Activated naive CD8-positive, alpha-beta T cell treated with anti-CD3 and anti-CD28 coated beads, Interleukin-2, amount 10 ng/mL, durations not matched to agents 7 days and 5 days (primary cell): ENCODE measurements at regions not wholly inside any gene's neighbourhood (a gene's known extent, or its start where the extent isn't known, plus 50 kb on each side); places are given as distances from the start of the nearest gene placed in this dataset.

Experiments used
- ATAC-seq: fragments of 150-1000 bp; cut with Tn5 transposase; one replicate; pipeline ENCODE4 v1.10.0; 2021; ENCODE audit warnings: low read depth, moderate library complexity
- POLR2A ChIA-PET: fragments of 350-600 bp; sonication (Branson Sonifier 250); formaldehyde crosslinking; loops from one replicate; lab custom pipeline; 2021; ENCODE audit warnings: antibody characterized with exemption; lab: Charles Lee
- DNase-seq: peaks from one replicate; pipeline ENCODE4 v3.0.0; 2021
- H3K27ac Mint-ChIP-seq: one replicate; pipeline ENCODE4 v1.8.0; 2022; ENCODE audit warnings: mild to moderate bottlenecking, mixed read lengths
- H3K27me3 Mint-ChIP-seq: one replicate; pipeline ENCODE4 v1.8.0; 2022; ENCODE audit warnings: mild to moderate bottlenecking, moderate library complexity, mixed read lengths
- H3K36me3 Mint-ChIP-seq: one replicate; pipeline ENCODE4 v1.8.0; 2021; ENCODE audit warnings: mild to moderate bottlenecking, mixed read lengths
- H3K4me1 Mint-ChIP-seq: one replicate; pipeline ENCODE4 v1.8.0; 2021; ENCODE audit warnings: mixed read lengths
- H3K4me3 Mint-ChIP-seq: one replicate; pipeline ENCODE4 v1.8.0; 2022; ENCODE audit warnings: mild to moderate bottlenecking, moderate library complexity, mixed read lengths
- H3K9me3 Mint-ChIP-seq: one replicate; pipeline ENCODE4 v1.8.0; 2021; ENCODE audit warnings: mixed read lengths

DNA sequence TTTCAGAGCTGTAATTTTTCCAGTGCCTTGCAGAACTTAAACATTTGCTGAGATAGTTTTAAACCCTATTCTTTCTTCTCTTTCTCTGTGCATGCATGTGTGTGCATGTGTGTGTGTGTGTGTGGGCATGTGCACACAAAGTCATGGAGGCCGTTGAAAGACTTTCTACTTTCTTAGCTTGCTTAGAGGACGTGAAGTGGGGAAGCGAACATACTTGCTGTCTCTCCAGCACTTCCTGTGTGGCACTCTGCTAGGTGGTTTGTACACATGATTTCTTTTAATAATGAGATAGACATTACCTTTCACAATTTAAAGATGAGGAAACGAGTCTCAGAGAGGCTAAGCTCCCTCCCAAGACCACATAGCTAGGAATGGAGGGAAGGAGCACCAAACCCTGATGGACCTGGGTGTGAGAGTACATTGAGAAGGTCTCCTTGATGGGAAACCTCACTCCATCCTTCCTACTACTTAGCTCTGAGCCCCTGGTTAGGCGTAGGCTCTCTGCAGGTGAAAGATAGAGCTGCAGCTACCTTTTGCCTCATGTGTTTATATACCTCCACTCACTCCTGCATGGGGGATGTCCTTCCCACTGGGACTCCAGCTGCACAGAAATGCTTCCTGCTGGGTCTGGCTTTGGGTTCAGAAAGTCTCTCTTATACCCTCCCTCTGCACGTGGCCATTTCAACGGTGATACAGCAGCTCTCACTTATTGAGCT is 101.9 kb upstream of the USP24 start:
- POLR2A ChIA-PET = no interaction called here
- no peak for ATAC-seq
- H3K9me3 Mint-ChIP-seq = no peaks in the 10 kb centered on the region
- no peak overlapping the region for H3K4me3 Mint-ChIP-seq
- no peak overlapping the region for H3K27ac Mint-ChIP-seq
- no peak for DNase-seq
- H3K36me3 Mint-ChIP-seq = no peaks in the 10 kb centered on the region
- peaks cover 6% of the 10 kb centered on the region for H3K4me1 Mint-ChIP-seq
- H3K27me3 Mint-ChIP-seq = no peaks in the 10 kb centered on the region

DNA sequence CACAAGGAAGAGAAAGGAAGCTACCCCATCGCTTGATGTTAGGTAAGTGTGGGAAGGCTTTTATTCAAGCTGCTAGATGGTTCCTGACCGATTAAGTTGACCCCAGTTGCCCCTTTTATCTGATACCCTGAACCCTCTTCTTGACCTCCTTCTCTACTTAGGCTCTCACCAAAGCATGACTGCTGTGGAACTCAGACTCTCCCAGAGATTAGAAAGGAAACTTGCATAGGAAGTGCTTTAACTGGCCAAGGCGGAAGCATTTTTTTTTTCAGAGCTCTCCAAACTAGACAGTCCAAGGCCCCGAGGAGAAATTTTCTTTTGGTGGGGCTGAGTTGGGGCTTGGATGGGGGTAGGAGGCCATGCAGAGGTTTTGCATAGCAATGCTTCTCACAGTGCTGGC is 101.3 kb upstream of the USP24 start:
- Mint-ChIP-seq H3K9me3 (no peaks in the 10 kb centered on the region), H3K27ac (no peak overlapping the region), H3K27me3 (peaks cover 1% of the 10 kb centered on the region), H3K4me3 (no peak overlapping the region), H3K36me3 (no peaks in the 10 kb centered on the region), H3K4me1 (peaks cover 6% of the 10 kb centered on the region)
- ATAC-seq (no peak), DNase-seq (no peak)
- POLR2A ChIA-PET = no interaction called here

DNA sequence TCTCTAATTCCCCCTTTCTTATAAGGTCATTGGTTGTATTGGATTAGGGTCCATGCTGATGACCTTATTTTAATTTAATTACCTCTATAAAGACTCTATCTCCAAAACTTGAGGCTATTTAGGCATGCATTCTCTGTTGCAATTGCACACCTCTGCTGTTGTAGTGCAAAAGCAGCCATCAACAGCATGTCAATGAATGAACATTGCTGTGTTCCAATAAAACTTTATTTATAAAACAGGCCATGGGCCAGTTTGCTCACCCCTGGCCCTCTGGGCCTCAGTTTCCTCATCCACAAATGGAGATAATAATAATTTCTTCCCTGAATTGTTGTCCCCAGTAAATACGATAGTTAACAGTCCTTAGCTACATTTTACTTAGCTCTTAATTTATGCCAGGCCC is 100.4 kb upstream of the USP24 start:
- Mint-ChIP-seq H3K9me3 (no peaks in the 10 kb centered on the region), H3K27me3 (peaks cover 3% of the 10 kb centered on the region), H3K27ac (no peak overlapping the region)

DNA sequence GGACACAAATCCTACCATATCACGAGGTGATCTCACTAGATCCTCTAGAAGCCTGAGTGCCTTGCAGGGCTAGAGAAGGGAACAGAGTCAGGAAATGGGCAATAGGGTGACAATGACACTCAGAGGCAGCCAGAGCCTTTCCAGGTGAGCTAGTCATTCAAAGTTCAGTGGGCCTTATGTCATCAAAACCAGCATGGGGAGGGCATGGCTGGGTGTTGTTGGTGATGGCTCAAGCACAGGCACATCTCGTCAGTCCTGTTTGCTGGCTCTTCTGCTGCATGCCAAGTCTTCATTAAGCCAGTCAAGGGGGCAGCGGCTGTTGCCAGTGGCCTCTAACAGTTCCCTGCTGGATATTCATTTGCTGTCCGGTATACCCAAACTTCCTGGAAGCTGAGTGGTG is 99.6 kb upstream of the USP24 start:
- POLR2A ChIA-PET = no interaction called here
- ATAC-seq (no peak), DNase-seq (no peak)
- no peak overlapping the region for H3K27ac Mint-ChIP-seq
- H3K36me3 Mint-ChIP-seq = no peaks in the 10 kb centered on the region
- peaks cover 6% of the 10 kb centered on the region for H3K4me1 Mint-ChIP-seq
- no peak overlapping the region for H3K4me3 Mint-ChIP-seq
- H3K27me3 Mint-ChIP-seq = peaks cover 3% of the 10 kb centered on the region
- H3K9me3 Mint-ChIP-seq = no peaks in the 10 kb centered on the region

More for the DNA sequence above, 100.4 kb upstream of the USP24 start:
- no peaks in the 10 kb centered on the region for H3K36me3 Mint-ChIP-seq
- no peak for ATAC-seq
- DNase-seq = no peak
- POLR2A ChIA-PET = no interaction called here
- H3K4me1 Mint-ChIP-seq = peaks cover 6% of the 10 kb centered on the region
- no peak overlapping the region for H3K4me3 Mint-ChIP-seq

DNA sequence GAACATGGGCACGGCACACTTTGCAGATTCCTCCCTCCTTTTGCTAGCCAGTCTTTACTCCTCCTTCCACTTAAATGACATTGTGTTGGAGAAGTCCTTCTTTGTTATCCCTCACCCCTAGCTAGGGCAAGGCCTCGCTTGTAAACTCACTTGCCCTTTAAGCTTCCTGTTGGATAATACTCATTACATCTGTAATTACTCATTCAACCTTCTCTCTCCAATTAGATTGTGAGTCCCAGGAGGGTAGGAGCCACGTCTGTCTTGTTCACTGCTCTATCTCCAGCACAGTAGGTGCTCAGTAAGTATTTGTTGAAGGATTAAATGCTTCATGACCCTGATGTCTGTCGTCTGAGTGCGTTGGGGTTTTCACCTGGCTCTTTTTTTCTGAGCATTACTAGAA is 98.7 kb upstream of the USP24 start:
- H3K27ac Mint-ChIP-seq = no peak overlapping the region
- POLR2A ChIA-PET = no interaction called here
- no peak for DNase-seq
- ATAC-seq = no peak
- no peaks in the 10 kb centered on the region for H3K9me3 Mint-ChIP-seq
- peaks cover 6% of the 10 kb centered on the region for H3K4me1 Mint-ChIP-seq
- H3K36me3 Mint-ChIP-seq = no peaks in the 10 kb centered on the region
- H3K27me3 Mint-ChIP-seq = peaks cover 3% of the 10 kb centered on the region
- H3K4me3 Mint-ChIP-seq = no peak overlapping the region

DNA sequence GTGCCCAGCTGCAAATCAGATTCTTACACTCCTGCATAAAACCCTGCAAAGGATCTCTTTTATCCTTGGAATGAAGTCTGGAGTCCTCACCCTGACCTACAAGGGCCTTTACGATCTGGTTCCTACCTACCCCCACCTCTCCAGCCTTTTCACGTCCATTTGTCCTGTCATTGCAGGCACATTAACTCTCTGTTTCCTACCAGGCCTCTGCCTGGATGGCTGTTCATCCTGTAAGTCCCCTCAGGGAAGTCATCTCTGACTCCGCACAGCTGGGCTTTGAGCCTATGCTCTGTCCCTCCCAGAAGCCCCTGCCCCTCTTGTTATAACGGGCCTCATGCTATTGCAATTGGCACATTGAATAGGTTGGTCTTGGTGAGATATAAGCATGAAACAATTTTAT is 96.8 kb upstream of the USP24 start:
- no peaks in the 10 kb centered on the region for H3K36me3 Mint-ChIP-seq
- ATAC-seq (no peak), DNase-seq (no peak)
- POLR2A ChIA-PET = no interaction called here
- H3K4me3 Mint-ChIP-seq = no peak overlapping the region
- peaks cover 2% of the 10 kb centered on the region for H3K4me1 Mint-ChIP-seq
- no peaks in the 10 kb centered on the region for H3K9me3 Mint-ChIP-seq
- peaks cover 14% of the 10 kb centered on the region for H3K27me3 Mint-ChIP-seq
- no peak overlapping the region for H3K27ac Mint-ChIP-seq

DNA sequence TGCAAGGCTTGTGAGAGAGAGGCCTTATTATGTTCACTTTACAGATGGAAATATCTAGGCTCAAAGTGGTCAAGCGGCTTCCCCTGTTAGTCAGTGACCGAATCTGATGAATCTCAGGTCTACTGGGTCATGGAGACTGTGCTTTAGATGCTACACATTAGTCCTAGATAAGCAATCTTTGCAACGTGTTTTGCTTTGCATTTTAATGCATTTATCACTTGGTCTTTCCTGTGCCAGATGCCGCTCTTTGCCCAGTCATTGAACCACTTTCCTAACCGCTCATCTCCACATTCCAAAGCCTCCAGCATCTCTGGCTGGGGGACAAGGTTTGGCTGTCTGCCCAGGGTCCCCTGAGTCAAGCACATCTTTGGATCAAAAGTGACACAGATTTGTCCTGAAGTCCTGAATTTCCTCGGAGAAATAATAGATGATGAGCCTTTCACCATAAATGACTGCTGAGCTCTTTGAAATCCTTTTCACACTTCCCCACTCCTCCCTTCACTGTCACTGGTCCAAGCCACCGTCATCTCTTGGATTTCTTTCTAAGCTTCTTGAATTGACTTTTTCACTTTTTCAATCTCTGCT is 96.0 kb upstream of the USP24 start:
- DNase-seq (no peak), ATAC-seq (no peak)
- Mint-ChIP-seq H3K27ac (no peak overlapping the region), H3K9me3 (no peaks in the 10 kb centered on the region), H3K27me3 (peaks cover 22% of the 10 kb centered on the region), H3K36me3 (no peaks in the 10 kb centered on the region), H3K4me1 (no peaks in the 10 kb centered on the region), H3K4me3 (no peak overlapping the region)
- POLR2A ChIA-PET = no interaction called here

DNA sequence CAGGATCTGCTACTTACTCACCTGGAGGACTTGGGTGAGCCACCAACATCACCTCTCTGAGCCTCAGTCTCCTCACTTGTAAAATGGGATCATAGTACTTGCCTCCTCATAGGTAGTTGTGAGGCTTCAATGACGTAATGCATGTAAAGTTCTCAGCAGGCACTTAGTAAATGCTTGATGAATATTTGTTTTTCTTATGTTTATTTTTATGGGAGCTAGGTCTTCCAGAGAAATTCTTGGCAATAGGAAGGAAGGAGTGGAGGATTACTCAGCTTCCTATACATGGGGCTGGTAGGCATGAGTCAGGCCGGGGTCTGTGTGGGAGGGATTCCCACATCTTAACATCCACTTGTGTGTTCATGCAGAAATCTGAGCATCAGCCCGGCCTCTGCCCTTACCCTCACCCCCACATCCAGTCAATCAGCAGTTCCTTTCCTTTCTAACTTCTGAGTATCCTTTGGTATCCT is 95.4 kb upstream of the USP24 start:
- POLR2A ChIA-PET = no interaction called here
- H3K27ac Mint-ChIP-seq = no peak overlapping the region
- no peaks in the 10 kb centered on the region for H3K4me1 Mint-ChIP-seq
- no peaks in the 10 kb centered on the region for H3K9me3 Mint-ChIP-seq
- ATAC-seq (no peak), DNase-seq (no peak)
- peaks cover 22% of the 10 kb centered on the region for H3K27me3 Mint-ChIP-seq
- no peaks in the 10 kb centered on the region for H3K36me3 Mint-ChIP-seq
- H3K4me3 Mint-ChIP-seq = no peak overlapping the region

DNA sequence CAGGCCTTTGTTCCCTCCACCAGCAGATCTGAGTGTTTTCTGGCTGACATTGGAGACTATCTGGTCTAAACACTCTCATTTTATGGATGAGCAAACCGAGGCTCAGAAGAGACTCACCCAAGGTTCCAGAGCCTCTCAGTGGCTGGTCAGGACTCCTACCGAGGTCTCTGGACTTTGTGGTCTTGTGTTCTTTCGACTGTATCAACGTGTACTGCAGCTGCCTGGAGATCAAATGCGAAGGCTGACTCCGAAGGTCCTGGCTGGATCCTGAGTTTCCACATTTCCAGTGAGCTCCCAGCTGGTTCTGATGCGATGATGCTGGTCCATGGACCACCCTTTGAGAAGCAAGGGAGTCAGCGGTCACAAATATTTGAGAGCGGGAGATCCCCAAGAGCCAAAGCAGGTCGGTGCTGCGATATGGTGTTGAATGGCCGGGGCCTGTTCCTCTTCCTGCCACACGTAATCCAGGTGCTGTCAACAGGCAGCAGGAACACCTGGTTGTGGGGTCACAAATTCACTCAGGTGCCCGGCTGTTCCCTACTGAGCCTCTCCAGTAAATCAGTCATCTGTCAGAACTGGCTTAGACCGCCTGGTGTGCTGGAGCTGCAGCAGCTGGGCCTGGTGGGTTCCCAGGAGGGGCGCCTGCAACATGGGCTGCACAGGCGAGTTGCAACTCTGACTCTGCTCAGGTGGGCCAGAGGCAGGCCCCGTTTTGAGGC is 94.8 kb upstream of the USP24 start:
- Mint-ChIP-seq H3K4me3 (no peak overlapping the region), H3K9me3 (no peaks in the 10 kb centered on the region), H3K36me3 (no peaks in the 10 kb centered on the region), H3K4me1 (no peaks in the 10 kb centered on the region), H3K27ac (no peak overlapping the region), H3K27me3 (peaks cover 22% of the 10 kb centered on the region)
- DNase-seq (no peak), ATAC-seq (no peak)
- POLR2A ChIA-PET = no interaction called here

DNA sequence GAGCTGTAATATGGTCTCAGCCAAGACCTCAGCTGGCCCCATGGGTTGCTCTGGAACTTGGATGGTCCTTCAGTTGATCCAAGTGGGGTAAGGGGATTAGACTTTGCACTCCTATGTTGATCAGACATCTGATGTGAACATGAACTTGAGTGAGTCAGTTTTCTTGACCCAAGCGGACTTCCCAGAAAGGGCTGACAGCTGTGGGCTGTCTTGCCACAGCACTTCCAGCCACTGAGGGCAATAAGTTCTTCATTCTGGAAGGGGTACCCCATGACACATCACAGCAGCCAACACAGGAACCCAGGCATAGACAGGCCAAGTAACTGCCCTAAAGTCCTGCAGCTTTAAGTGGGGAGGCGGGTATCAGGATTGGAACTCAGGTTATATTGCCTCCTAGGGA is 93.9 kb upstream of the USP24 start:
- no peak for DNase-seq

DNA sequence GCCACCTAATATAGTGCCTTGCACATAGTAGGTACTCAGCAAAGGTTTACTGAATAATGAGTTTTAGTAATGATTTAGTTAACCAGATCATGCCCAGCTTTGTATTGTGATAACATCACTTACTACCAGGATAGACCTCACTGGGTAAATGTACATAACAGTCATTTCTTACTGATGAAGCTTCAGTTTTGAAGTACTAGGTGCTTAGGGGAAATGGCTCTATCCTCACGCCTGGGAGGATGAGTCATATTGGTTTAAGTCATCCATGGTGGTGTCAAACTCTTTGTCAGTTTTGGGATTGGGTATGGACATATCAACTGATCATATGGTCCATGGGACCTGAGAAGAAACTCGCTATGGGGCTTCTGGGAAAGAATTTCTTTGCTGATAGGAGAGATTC is 90.6 kb upstream of the USP24 start:
- DNase-seq = no peak
- H3K9me3 Mint-ChIP-seq = no peaks in the 10 kb centered on the region
- no peak for ATAC-seq
- no peaks in the 10 kb centered on the region for H3K4me1 Mint-ChIP-seq
- H3K4me3 Mint-ChIP-seq = no peak overlapping the region
- H3K27me3 Mint-ChIP-seq = peaks cover 28% of the 10 kb centered on the region
- no peak overlapping the region for H3K27ac Mint-ChIP-seq
- H3K36me3 Mint-ChIP-seq = no peaks in the 10 kb centered on the region
- POLR2A ChIA-PET = no interaction called here

More for the DNA sequence above, 93.9 kb upstream of the USP24 start:
- H3K4me3 Mint-ChIP-seq = no peak overlapping the region
- H3K36me3 Mint-ChIP-seq = no peaks in the 10 kb centered on the region
- POLR2A ChIA-PET = no interaction called here
- H3K4me1 Mint-ChIP-seq = no peaks in the 10 kb centered on the region
- ATAC-seq = no peak
- no peaks in the 10 kb centered on the region for H3K9me3 Mint-ChIP-seq
- peaks cover 26% of the 10 kb centered on the region for H3K27me3 Mint-ChIP-seq
- H3K27ac Mint-ChIP-seq = no peak overlapping the region

DNA sequence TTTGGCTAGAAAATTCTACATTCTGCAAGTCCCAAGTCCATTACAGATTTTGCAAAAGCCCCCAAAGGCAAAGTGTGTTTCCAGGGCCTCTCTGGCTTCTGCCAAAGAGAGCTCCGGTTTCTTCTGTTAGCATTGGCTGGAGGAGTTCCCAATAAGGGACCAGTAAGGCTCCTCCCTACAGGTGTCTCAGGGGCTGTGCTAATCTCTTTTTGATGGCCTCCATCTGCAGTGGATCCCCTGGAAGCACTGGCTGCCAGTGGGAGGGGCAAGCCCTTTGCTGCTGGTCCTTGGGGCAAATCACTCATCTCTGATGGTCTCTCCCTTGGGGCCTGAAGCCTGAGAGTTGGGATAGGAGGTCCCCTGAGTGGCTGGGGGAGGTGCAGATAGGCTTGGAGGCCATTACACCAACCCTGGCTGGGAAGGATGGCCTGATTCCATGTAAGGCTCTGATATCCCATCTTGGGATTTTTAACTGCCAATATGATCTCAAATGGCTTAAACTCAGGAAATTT is 89.1 kb upstream of the USP24 start:
- Mint-ChIP-seq H3K4me3 (no peak overlapping the region), H3K9me3 (no peaks in the 10 kb centered on the region), H3K27ac (no peak overlapping the region), H3K4me1 (no peaks in the 10 kb centered on the region), H3K36me3 (no peaks in the 10 kb centered on the region), H3K27me3 (peaks cover 28% of the 10 kb centered on the region)
- POLR2A ChIA-PET = no interaction called here
- no peak for DNase-seq
- ATAC-seq = no peak

DNA sequence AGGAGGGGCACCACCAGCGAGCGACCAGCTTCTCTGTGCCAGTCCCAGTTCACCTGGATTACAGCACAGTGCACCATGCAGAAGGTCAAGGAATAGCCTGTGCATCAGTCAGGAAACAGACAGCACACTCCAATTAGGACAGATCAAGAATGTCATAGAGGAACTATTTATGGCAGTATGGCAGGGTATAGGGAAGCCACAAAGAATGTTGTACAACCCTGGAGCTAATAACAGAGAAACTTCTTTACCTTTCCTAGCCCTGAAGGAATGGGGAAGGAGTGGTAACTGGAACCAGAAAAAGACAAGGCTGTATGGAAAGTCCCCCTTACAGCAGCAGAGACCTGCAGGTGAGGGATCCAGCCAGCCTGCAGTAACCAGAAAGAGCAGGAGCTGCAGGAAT is 87.8 kb upstream of the USP24 start:
- H3K4me1 Mint-ChIP-seq = no peaks in the 10 kb centered on the region
- no peak overlapping the region for H3K27ac Mint-ChIP-seq
- DNase-seq = no peak
- no peak for ATAC-seq
- H3K36me3 Mint-ChIP-seq = no peaks in the 10 kb centered on the region
- H3K4me3 Mint-ChIP-seq = no peak overlapping the region
- H3K9me3 Mint-ChIP-seq = no peaks in the 10 kb centered on the region
- POLR2A ChIA-PET = no interaction called here
- H3K27me3 Mint-ChIP-seq = peaks cover 23% of the 10 kb centered on the region

DNA sequence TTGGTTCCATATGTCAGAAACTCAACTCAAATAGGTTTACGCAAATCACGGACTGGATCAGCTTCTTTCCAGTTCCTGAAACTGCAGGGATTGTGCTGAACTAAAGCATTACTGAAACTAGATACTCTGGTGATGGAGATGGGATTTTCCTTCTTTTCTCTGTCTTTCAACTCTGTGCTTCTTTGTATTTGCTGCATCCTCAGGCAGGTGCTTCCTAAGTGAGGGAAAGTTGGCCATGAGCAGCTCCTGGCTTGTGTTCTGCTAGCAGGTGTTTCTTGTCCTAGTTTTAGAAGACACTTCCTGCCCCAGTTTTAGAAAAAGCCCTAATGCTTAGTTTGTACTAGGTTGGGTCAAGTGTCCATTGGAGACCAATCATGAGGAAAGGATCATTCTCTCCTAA is 86.7 kb upstream of the USP24 start:
- POLR2A ChIA-PET = no interaction called here
- Mint-ChIP-seq H3K9me3 (no peaks in the 10 kb centered on the region), H3K4me3 (no peak overlapping the region), H3K36me3 (no peaks in the 10 kb centered on the region), H3K27me3 (peaks cover 19% of the 10 kb centered on the region), H3K4me1 (no peaks in the 10 kb centered on the region), H3K27ac (no peak overlapping the region)
- ATAC-seq (no peak), DNase-seq (no peak)
